SIG-M5 treated with dmso at 0.1 percent for 504 hours (cell line): ENCODE measurements at regions not wholly inside any gene's neighbourhood (a gene's known extent, or its start where the extent isn't known, plus 50 kb on each side); places are given as distances from the start of the nearest gene placed in this dataset.

ENCODE experiments used
- DNase-seq: peaks from one replicate; lab custom pipeline; 2025; ENCODE audit not compliant: unreplicated experiment; lab: John Stamatoyannopoulos, UW

GRCh38 chr2:11920993-11921583 lies 174.7 kb downstream of the LPIN1 start:
- DNase-seq, result no peak

DNA sequence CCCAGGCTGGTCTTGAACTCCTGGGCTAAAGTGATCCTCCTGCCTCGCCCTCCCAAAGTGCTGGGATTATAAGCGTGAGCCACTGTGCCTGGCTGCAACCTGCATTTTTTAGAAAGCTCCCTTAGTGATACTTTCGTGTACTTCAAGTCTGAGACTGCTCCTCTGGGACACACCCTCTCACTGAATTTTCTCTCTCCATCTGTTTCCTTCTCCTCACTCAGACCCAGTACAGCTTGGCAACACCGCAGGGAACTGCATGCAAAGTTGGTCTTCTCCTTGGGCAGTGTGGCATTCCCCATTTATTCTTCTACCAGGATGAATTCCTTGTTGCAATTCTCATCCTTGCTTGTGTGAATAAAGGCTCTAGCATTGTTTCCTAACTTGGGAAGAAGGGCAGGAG lies 175.9 kb downstream of the LPIN1 start:
- no peak for DNase-seq

DNA sequence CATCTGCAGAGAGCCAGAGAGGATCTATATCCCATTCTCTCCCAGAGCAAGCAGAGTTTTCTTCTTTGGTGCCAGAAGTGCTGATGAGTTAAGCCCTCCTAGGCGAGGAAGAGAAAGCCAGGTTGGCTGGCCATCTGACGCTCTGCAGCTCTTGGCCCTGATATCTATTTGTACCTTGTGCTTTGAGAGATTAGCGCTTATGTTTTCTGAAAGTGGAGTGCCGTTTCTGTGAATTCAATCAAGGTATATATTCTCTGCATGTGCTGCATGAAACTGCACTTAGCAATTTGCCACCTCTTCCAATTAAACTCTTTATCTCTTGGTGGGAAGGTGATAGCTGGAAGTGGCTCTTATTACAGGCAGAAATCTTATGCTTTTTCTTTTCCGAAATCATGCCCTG lies 177.5 kb downstream of the LPIN1 start:
- DNase-seq, result no peak

DNA sequence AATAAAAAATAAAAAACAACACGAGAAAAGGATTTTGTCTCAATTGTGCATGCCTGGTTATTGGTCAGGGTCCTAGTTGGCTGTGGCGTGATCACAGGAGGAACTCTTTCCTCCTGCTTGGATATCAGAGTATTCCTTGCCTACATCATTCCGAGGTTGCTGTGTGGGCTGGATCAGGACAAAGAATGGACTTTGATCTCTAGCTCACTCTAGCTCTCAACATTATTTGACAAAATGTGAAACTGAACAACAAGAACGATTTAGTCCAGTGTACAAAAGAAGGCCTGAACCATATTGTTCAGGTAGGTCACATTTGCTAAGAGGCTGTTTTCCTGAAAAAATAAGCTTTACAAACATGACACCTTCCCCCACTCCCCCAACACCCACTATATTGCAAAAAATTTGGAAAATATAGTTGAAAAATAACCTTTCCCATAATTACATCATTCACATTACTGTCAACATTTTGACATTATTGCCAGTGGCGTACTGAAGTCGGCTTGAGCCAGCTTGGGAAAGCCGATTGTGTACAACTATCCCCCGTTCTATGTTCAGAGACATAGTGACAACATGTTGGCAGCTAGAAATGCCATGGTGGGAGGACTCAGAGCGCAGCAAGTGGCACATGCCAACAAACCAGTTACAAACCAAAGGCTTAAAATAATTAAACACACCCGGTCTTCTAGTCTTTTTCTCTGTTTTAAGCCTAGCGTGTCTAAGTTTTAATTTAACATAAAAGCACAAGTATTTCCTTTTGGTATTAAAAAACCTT lies 179.0 kb downstream of the LPIN1 start:
- DNase-seq, result no peak

GRCh38 chr2:11930211-11930761 lies 183.9 kb downstream of the LPIN1 start:
- no peak for DNase-seq

GRCh38 chr2:11932048-11932512 lies 185.6 kb downstream of the LPIN1 start:
- DNase-seq, result no peak

- DNase-seq, result no peak
These were observed 186.5 kb downstream of the LPIN1 start for GRCh38 chr2:11932962-11933361.

- peak; percentile 22 for DNase-seq
These were observed 187.4 kb downstream of the LPIN1 start for GRCh38 chr2:11933854-11934253.

GRCh38 chr2:11936761-11937160 lies 190.3 kb downstream of the LPIN1 start:
- DNase-seq, result no peak

GRCh38 chr2:11938196-11938595 lies 191.8 kb downstream of the LPIN1 start:
- no peak for DNase-seq

- DNase-seq, result no peak
These were observed 193.1 kb downstream of the LPIN1 start for GRCh38 chr2:11939523-11939922.

DNA sequence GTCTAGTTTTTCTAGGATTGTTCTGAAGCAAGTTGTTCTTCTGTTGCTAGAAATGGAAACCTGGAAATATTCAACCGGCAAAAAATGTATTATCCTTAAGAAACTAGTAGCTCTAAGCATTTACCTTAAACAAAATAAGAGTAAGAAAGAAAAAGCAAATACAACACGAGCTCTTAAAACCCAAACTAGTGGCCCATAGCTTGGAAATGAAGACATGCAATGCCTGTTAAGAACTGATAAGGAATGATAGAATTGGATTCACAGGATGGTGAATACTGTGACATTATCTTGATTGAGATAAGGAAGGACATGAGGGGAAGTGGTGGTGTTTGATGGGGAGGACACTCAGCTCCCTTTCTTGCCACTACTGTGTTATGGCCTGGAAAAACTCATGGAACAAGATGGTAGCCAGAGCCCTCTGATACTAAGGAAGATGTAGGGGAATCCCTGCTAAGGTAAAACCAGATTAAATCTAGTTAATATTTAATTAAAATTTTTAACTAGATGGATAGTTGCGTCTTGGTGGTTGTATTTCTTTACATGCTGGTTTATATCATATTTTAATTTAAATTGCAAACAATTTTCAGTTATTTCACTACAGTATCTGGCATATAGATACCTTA lies 193.8 kb downstream of the LPIN1 start:
- DNase-seq, result no peak

GRCh38 chr2:11940799-11941198 lies 194.4 kb downstream of the LPIN1 start:
- DNase-seq, result no peak

DNA sequence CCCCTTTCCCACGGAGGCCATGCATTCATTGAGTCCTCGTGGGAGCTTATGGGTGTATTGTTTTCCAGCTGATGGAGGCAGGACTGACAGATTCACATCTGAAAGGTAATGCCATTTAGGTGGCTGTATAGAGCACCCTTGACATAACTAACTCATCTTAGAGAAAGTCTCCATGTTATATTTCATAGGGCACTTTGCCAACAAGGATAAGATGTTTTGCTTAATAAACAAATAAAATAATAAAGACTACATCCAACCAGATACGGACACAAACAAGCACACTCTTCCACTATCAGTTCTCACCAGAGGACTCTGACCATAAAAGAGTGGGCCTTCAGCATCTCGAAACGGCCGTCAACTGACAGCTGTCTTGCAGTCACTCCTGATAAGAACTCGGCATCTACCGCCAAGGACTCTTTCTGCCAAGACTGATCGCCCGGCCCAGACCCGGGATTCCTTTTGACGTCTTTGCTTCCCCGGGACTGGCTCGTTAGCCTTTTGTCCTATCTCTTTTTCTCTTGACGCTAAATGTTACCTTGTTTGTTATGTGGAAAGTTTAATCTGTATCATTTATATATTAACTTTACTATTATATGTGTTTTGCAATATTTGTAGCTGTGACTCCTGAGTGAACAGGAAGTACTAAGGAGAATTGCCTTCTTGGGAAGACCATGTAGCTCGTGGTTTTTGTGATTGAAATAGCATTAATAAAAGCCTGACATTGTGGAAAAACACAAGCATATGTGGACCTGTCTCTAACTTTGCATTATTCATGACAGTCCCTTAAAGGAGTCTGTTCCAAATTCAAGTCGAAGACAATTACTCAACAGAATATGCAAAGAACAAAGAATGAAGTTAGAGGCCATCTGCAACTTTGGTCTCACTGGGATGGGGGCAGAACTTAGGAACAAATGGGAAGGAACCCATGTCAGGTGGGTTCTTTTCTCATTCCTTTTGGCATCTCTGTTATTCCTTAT lies 195.1 kb downstream of the LPIN1 start:
- DNase-seq, result no peak

GRCh38 chr2:11942178-11942569 lies 195.7 kb downstream of the LPIN1 start:
- no peak for DNase-seq

GRCh38 chr2:11944311-11944710 lies 197.9 kb downstream of the LPIN1 start:
- DNase-seq, result no peak

- peak; percentile 42 for DNase-seq
These were observed 199.0 kb downstream of the LPIN1 start for GRCh38 chr2:11945139-11946126.

DNA sequence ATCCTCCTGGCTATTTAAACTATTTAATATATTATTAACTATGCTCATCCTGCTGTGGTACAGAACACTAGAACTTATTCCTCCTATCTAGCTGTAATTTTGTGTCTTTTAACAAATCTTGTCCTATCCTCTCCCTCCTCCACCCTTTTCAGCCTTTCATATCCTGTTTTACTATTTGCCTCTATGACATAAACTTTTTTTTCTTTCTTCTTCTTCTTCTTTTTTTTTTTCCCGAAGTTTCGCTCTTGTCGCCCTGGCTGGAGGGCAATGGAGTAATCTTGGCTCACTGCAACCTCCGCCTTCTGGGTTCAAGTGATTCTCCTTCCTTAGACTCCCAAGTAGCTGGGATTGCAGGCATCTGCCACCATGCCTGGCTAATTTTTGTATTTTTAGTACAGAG lies 201.5 kb downstream of the LPIN1 start:
- DNase-seq, result peak; percentile 10

GRCh38 chr2:11949732-11950523 lies 203.5 kb downstream of the LPIN1 start:
- DNase-seq, result peak; percentile 85
